HG02678 (cell line): ENCODE measurements at regions not wholly inside any gene's neighbourhood (a gene's known extent, or its start where the extent isn't known, plus 50 kb on each side); places are given as distances from the start of the nearest gene placed in this dataset.

ENCODE experiments used
- ATAC-seq: cut with Tn5 transposase; IDR thresholded peaks from one replicate; pipeline ENCODE4 v1.9.1; 2021; ENCODE audit warnings: mild to moderate bottlenecking, moderate library complexity; ENCODE audit not compliant: unreplicated experiment

DNA sequence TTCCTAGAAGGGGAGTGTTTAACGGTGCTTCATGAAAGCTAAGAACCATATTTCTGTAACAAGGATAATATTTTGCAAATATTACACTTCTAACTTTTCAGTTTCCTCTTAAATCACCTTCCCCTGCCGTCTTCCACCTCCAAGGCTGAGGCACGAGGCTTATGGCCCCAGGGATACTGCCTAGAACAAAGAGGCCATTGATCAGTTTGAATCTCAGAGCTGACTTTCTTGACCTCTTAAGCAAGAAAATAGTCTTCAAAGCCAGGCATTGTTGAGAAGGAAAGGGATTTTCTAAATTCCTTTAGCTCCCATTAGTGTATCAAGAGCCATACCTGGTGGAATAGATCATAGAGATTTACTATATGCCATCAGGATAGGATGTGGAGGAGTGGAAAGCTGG is 566.2 kb downstream of the BNC2 start:
- no peak for ATAC-seq

DNA sequence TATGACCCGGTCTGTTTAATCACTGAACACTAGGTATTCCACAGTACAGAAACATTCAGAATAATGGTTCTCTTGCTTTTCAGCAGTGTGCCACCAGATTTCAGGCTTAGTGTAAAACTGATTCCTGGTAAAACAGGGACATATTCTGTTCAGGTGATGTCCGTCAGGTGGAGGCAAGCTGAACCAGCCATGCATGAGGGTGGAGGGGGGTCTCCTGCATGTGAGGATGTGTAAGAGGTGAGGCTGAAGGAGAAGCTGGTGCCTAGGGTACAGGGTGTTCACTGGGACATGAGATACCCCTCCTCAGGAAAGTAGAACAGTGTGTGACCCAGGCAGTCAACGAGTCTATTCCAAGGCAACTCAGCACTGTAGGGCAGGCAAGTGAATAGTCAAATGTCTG is 563.9 kb downstream of the BNC2 start:
- no peak for ATAC-seq

DNA sequence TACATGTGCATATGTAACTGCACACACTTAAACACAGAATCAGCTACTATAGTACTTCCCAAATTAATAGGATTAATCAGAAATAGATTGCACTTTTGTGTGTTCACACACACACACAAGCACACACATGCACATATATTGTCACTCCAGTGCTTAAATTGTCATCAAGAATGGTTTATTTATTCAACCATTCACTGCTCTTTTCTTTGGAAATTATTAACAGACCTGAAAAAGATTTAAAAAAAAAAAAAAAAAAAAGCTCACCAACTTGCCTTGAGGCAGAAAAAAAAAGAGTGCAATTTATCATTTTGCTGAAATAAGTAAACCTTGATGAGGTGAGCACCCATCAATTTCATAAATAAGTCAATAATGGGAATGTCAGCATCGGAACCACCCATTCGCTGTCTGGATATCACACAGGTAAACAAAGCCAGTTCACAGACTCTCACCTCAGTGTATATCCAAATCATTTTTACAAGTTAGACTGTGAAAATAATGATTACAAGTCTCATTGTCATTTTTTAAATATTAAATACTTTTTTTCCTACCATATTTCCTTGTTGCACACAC is 562.8 kb downstream of the BNC2 start:
- no peak for ATAC-seq

DNA sequence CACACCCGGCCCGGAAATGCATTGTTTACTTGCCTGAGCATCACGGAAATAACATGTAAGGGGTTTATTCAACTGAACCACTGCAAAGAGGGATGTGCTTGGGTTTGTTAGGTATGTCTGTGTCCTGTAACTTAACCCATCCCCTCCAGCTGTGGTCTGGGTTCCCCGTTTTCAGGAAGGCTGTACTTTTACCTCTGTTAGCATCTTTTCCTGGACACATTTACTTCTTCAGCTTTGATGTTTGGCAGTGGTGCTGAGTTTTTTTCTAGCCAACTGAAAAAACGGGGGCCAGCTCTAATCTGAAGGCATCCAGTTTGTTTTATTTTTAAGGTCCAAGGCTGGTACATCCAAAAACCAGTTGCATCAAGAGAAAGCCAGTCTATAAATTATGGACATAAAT is 561.8 kb downstream of the BNC2 start:
- ATAC-seq: no peak

DNA sequence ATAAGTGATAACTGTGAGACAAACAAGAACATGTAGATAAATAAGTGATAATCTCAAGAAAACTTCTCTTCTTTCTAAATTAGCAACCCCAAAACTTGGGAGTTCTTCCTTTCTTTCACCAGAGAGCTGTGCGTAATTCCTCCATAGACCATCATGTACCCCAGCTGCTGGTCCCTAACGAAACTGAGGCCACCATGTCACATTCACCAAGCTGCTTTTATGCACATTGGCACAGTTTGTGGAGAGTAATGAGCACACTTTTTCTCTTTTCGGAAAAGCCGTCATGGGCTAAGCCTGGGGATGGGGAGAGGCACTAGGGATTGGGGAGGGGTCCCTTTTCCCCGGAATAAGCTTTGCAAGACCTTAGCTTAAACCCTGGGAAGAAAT is 561.4 kb downstream of the BNC2 start:
- ATAC-seq: no peak

DNA sequence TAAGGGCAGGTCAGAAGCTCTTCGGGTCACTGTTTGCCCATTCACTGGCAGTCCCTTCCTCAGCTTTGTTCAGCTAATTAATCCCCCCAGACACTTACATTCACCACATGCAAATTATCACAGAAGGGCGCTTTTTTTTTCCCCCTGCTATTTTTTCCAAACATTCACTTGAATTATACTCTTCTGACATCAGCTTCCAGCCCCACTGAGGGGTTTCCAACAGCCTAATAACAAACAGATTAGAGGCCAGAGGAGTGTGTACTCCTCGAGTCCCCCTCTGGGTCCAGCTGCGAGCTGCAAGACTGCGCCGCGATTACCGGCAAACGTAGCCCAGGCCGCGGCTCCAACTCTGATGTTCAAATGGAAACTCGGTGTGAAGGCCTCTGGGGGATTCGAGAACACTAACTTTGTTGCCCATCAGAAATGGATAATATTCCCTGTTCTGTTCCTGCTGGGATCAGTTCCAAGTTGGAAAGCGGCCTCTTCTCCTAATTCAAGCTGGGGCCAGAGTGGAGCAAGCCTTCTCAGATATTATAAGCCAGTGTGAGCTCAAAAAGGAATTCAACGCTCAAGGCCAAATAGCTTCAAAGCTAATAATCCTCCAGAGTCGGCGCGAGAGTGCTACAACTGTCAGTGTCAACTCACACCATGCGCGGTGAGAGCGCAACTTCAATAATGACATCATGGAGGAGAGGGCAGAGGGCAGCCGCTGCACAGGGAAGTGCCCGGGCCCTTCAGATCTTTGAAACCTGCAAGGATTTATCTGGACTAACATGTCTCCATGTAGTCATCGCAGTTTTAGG is 560.8 kb downstream of the BNC2 start:
- no peak for ATAC-seq

DNA sequence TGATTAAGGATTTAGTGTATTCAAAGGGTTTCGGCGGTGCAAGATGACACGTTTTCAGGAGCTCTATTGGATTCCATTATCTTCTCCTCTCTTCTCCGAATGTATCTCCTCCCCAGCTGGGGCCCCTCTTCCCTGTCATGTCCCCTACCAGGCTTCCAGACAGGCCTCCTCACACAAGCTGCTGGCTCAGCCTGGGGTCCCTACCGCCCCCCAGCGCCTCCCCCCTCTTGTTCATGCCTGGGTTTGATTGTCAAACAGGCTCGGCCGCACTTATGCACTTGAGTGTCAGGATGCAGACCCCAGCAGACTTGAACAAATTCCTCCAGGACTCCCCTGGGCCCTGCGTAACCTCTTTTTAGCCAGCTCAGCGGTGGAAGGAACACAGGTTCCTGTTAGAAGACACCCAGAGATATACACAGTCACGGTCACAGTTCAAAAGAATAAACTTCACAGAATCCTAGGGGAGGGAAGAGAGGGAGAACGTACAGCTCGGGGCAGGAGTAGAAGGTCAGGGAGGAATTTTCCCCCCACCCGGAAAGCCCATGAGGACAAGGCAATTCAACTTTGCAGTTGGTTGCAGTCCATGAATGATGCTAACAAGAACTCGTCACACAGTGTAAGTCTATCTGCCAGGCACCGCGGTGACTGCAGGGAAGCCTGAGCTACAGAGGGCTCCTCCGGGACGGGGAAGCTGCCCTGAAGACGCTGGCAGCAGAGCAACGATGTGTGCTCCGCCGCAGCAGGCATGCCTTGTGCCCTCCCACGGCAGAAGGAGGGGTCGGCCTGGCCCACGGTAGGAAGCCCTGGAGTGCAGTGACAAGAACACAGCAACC is 560.0 kb downstream of the BNC2 start:
- ATAC-seq: no peak

DNA sequence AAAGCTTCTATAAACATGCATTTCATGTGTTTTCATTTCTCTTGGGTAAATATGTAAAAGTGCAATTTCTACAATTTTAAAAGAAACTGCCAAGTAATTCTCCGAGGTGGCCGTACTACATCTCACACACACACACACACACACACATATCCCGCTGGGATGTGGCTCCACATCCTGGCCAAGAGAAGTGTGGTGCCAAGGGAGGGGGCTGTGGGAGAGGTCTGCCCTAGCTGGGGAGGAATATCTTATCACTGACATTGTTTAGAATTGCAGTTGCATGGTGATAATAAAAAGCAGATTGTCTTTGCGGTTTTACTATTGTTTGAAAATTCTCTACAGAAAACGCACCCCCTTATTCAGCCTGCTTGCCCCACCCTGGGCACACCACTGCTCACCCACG is 558.4 kb downstream of the BNC2 start:
- no peak for ATAC-seq

DNA sequence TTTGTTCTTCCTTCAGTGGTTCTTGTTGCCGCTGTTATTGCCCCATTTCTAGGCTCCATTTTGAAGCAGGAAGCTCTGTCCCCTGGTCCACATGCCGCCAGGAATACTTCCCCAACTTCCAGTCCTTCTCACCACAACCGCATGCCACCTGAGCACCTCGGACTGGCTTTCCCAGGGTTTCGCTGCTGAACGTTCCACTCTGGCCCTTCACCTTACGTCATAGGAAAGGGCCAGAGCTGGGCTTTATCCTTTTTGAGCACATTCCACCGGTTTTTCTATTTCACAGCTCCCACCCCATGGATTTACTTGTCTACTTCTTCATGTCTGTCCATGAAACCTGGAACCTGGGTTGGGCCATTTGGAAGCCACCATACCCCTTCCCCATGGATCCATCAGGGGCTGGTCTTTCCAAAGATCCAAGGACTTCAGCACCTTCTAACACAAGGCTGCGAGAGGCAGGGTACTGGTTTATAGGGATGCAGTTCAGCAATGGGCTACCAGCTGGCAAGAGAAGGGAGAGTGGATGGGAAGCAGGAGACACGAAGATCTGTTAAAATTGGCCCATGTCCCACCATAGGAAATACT is 557.4 kb downstream of the BNC2 start:
- ATAC-seq: no peak

DNA sequence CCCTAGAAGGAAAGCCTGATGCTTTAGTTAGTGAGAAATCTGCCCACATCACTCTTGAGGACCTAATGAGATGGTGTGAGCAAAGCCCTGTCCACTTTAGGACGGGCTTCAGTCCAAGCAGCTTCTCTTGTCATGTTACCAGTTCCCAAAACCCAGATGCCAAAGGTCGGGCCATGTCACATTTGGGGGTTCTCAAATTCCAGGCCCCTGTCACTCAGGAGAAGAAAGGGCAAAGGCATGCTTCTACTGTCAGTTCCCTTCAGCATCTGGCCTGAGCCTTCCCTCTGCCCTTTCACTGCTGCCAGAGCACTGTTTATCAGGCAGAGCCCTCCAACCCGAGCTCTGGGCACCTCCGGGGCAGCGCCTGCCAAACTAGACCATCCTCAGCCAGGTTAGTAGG is 556.0 kb downstream of the BNC2 start:
- ATAC-seq: no peak

DNA sequence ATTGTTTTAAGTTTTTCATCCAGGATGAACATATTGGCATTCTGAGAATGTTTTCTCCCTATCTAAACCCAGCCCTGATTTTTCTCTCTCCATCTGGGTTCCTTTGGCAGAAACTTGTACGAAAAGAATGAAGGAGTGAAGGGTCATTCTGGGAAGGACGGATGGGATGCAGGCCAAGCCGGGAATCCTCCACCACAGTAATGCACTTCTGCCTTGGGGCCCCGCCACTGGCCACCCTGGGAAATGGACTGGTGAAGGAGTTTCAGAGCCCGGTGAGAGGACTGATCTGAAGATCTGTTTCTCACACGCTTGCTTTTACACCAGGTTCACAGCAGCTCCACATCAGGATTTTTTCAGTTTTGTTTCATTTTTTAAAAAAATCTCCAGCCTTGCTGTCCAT is 554.8 kb downstream of the BNC2 start:
- ATAC-seq: no peak

DNA sequence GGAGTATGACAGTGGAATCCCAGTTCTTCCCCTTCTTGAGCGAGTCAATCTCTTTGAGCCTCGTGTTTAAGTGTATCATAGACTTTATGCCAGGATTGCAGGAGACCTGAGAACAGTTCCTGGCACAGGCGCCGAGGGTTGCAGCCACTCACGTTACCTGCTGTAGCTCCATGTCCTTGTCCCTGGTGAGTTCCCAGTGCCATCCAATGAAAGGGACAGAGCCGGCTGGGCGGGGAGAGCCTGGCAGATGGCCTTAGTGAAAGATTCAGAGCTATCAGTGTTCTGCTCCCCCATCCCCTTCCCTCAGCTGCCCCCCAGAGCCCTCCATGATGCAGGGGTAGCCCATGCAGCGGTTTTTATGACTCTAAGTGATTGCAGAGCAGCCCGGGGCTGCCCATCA is 554.0 kb downstream of the BNC2 start:
- no peak for ATAC-seq

DNA sequence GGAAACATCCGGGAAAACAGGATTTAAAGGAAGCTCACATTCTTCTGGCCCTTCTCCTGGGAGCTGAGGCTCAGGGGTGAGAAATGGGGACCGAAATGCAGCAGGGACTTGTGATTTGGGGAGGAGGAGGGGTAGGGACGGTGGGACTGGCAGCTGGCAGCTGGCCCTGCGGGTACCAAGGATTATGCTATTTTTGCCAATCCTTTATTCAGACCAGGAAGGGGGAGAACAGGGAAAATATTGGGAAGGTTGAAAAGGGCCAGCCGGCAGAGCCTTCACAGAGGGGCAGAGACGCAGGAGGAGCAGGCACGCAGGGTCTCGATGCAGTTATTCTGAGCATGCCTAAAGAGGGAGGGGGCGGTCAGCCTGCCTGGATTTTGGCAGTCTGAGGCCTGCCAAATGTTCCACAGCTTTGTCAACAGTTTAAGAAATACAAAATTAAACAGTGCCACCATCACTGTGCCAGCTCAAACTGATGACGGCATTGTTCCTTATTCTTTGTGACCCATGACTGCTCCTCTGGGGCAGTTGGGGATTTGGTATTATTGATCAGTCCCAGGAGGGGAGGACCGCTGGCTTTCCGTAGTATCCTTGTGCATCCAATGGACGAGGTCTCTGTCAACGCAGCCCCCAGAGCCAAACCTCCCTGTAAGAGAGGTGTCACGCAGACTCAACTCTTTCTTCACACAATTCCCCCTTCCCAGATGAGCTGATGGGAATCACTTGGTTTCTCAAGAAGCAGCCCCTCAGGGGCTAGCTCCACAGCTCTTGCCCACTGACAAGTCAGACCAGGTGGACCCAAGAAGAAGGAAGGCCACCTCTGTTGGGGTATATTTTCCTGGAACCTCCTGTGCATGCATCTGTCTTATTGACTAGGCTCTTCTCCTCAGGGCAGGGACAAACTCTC is 553.3 kb downstream of the BNC2 start:
- no peak for ATAC-seq

DNA sequence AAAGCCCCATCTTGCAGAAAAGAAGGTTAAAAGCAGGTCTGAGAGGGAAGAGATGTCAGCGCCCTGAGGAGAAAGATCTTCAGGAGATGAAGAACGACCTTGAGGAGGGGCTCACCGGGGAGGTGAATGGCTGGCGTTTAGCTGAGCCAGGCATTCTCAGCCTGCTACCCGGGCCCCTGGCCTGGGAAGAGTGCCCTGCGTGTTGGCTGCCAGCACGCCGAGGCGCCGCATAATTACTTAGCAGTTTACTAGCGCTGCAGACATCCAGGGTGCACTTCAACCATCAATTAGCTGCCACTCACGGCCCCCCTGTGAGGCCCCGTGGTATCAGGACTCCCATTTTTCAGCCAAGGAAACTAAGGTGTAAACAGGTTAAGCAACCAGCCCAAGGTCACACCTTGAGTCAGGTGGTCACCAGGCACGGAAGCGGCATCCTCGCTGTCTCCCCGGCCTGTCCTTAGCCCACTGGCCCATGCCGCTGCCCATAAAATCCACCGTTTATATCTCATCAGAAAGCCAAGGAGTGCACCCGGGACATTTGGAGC is 551.9 kb downstream of the BNC2 start:
- no peak for ATAC-seq

DNA sequence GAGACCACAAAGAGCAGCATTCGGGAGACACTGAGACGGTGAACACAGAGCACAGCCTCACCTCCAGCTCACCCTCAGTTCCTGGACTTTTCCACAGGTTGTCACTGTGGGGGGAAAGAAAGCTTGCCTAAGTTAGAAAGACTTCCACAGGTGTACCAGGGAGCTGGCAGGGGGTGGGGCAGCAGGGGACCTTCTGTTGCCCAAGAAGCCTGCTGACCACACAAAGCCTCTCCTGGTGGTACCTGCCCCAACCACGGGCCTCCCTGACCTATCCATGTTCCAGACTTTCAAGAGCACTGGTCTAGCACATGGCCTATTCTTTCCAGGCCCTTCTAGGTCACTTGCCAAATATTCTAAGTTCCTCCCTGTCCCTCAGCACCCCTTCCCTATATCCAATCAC is 550.8 kb downstream of the BNC2 start:
- ATAC-seq: no peak

DNA sequence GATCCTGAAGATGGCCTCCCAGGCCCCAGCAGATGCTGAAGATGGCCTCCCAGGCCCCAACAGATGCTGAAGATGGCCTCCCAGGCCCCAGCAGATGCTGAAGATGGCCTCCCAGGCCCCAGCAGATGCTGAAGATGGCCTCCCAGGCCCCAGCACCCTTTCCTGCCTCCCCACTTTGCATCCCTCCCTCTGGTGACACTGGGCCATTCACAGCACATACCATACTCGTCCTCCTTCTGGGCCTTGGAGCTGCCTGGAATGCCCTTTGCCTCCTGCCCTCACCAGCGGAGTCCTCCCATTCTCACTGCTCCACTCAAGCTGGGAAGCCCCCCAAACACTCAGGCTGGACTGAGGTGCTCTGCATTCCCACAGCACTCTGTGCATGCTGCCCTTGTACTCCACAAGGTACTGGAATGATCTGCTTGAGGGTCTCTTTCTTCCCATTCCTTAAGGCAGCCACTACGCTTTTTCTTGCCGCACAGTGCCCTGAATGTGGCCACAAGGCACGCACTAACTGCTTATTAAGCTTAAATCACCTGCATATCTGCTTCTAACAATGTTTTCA is 550.0 kb downstream of the BNC2 start:
- ATAC-seq: no peak

DNA sequence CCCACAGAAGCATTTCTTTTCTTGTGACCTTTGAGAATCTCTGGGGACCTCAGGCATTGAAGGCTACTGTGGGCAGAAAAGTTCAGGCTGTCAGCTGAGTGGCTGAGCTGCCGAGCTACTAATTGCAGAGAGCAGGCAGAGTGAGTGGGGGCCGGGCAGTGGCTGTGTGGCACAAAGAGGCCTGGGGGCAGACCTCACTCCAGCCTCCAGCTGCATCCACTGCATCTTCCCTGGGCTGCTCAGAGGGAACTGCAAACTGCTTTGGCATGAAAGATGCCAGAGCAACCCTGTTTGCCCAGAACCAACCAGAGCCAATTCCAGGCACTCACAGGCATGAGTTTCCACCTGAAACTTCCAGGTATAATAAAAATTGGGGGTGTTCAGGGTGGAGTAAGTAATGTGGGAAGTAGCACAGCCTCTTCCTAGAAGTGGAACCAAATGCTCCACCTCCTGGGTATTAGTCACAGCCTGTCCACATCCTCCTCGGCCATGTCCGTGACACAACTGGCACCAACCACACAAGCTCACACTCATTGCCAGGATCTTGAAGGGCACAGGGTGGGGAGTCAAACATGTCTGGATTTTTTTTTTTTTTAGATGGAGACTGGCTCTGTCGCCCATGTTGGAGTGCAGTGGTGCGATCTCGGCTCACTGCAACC is 548.9 kb downstream of the BNC2 start:
- ATAC-seq: no peak

DNA sequence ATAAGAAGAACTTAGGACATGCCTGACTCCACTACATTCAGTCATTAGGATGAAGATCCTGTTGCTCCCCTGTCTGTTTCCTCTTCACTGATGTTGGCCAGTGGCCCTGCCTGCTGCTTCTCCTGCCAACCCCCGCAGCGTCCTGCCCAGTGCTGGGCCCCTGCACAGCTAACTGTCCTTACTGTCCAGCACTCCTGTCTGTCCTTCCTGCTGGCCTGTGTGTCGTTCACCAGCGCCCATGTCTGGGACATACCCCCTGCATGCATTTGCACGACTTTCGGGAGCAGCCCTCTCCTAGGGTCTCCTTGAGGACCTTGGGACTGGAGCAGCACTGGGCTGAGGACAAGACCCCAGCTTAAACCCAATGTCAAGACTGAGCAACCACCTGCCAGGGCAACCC is 547.6 kb downstream of the BNC2 start:
- ATAC-seq: no peak

DNA sequence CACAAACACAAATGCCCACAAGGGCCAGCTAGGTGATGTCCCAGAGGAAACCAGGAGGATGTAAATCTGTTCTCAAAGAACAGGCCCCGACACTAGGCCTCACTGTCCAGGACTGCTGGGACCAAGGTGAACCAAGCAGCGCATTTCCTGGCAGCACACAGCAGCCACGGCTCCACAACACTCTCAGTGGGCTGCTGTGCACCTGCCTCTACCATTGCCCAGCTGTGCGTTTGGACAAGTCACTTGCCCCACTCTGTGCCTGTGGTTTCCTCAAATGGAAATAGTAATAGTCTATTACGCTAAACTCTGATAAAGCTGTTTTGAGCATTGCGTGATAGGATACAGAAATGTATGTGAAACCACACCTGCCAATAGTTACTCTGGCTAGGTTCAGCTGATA is 544.5 kb downstream of the BNC2 start:
- ATAC-seq: no peak

DNA sequence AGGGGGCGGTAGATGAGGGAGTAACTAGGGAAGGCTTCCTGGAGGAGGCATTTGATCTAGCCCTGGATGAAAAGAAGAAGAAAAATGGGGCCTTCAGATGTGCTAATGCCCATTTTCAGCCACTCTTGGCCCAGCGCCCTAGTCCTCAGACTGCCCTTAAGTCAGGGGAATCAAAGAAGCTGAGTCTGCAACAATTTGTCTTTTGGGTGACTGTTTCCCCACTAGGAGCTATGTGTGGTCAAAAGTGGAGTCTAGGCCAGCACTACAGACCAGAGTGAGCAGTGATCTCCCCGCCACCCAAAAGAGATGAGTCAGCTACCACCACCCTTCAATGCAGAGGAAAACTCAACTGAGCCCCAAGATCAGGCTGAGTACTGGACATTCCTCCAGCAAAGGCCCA is 542.1 kb downstream of the BNC2 start:
- ATAC-seq: no peak
